8988T (cell line): ENCODE measurements at regions not wholly inside any gene's neighbourhood (a gene's known extent, or its start where the extent isn't known, plus 50 kb on each side); places are given as distances from the start of the nearest gene placed in this dataset.

ENCODE experiments used
- DNase-seq: peaks from one replicate; pipeline ENCODE4 v3.0.0; 2011

DNA sequence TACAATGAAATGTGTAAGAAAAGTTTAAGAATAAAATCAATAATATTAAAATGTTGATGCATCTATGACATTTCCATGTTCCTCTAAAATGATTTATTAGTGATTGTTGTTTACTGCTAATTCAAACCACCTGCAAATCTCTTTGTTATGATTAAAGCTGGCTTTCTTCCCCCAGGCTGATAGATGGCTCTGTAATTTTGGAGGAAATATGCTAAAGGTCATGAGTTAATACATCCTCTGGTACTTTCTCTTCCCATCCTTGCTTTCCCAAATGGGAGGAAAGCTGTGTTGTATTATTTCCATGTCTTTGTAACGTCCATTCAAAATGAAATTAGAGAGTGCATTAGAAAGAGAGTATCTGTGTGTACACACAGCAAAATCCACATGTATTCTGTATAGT is 139.5 kb upstream of the TMCO5A start:
- DNase-seq: no peak

DNA sequence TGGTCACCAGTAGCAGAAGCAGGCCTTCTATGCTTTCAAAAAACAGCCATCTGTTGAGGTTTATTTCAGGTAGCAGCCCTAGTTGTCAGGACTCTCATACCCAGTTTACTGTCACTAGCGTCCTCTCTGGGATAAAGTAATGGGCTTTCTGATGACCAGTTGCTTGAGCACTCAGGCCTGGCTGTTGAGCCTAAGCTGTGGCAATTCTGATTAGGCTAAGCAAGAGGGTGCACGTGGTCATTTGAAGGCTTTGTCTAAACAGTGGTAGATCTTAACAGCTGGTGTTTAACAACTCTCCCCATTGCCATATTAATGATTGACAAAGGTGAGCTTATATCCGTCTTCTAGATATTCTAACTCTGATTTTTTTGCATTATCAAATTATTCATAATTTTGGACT is 132.9 kb upstream of the TMCO5A start:
- no peak for DNase-seq

DNA sequence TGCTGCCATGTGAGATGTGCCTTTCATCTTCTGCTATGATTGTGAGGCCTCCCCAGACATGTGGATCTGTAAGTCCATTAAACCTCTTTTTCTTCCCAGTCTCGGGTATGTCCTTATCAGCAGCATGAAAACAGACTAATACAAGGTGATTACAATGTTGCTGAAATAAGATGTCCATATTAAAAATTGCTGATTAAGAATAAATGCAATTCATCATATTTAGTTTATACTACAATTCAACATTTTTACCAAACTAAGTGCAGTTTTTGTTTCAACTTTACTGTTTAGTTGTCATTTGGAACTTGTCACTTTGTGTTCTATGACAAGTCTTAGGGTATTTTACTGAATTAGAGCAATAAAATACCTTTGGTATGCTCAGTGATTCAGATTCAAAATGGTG is 127.6 kb upstream of the TMCO5A start:
- DNase-seq: no peak

DNA sequence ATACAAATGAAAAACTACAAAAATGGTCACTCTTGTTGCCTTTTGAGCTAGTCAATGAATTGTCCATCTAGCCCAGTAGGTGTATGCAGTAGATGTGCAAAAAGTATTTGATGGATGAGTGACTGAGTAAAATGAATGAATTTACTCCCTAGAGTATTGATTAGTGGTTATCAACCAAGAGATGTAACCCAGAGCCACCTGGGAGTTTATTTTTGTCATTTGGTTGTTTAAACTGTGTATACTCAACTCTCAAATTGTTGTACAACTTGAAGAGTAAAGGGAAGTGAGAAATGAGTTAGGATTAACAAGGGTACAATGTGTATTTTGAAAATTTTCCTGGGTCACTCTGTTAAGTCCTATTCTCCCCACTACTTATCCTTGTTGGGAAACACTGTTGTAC is 124.1 kb upstream of the TMCO5A start:
- no peak for DNase-seq

DNA sequence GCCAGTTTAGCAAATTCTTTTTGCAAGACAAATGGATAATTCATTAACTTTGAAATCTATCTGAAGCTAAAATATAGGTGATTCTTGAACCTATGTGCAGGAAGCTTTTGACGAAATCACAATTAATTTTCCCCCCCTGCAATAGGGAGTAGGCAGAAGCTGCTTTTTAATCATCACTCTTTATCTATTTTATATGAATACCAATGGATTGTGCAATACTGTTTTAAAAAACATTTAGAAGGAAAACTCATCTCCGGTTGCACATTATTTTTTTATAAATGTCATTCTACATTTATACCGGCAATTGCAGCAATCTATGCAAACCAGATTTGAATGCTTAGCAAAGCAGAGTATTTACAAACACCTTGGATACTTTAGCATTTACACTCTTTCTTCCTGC is 121.1 kb upstream of the TMCO5A start:
- DNase-seq: no peak

DNA sequence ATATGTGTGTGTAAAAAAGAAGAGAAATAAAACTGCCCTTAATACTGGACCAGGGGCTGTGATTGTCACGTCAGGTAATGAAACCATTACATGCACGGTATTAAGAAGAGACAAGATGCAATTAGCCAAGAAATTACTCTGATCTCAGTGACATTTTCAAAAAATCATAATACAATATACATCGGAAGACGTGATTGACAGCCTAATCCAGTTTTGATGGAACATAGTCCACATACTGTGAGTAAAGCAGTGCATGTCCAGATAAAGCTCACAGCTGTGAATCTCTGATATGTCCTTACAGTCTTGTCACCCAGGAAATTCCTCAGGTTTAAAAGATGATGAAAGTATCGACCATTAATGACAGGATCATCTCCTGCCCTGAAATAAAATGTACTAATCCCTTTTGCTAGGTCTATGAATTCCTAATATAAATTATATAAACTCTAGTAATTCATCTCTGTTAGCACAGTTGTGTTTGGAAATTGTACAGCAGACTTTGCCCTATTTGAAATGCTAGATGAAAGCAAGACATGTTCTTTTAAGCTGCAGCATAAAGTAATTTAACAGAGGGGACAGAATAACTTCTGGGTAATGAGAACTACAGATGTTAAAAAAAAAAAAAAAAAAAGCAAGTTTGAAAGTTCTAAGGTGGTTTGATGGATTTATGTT is 119.5 kb upstream of the TMCO5A start:
- no peak for DNase-seq

DNA sequence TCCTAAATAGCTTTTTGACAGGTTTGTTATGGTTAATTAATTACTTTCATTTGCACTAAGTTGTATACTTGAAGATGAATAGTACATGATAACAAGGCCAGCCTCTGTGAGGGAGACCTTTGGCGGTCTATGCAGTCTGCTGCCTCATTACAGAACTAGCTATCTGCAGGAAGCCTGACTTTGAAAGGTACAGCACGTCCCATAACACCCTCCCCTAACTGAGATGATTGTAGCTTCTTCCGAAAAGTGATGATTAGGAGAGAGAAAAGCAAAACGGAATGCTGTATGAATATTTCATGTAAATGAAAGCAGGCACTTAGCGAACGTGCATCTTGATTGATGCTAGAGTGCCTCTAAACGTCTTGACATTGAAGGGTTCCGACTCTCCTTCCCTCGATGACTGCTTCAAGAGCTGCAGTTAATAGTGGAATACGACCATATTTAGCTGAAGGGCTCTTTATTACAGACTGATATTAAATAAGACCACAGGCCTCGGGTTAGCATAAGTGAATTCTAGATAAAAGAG is 116.2 kb upstream of the TMCO5A start:
- no peak for DNase-seq

DNA sequence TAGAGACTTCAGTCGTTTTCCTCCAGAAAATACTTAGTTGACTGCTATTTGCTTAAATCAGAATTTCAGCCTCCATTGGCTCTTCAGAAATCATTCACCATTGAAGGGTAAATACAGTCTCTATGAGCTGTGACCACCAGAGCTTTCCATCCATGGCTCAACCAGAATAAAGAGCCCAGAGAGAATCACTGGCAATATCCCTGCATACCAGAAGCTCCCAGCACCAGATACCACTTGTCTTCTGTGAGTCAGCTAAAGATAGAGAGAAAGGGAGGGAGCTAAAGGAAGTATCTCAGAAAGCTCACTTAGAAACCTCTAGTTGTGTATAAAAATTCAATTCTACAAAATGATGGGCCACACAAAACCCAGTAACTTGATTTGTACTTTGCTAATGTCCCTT is 115.2 kb upstream of the TMCO5A start:
- no peak for DNase-seq

DNA sequence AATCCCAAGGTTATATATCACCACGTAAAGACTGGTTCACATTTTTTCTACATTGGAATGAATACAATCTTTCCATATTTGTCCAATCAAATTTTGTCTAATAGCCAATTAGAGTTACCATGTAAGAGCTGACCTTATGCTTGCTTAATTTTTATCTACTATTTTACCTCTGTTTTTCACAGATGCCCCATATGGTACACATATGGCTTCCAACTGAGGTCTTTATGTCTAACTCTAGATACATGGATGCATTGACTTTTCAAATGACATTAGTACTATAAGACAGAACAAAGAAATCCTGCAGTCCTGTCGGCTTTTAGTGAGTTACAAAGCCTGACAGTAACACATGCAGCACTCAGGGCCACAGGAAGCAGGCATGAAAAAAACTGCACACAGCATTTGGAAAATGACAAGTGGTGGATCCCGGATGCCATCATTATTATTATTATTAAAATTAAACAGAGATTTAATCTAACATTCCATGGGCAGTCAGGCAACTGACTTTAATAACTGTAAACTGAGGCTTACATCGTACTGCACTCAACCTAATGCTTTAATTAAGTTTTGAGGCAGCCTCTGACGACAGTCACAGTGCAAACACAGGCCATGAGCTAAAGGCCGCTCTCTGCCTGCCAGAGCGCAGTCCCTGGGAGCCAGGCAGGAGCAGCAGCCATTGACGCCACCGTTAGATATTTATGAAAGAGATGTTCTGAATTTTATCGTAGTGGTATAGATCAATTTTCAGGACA is 113.9 kb upstream of the TMCO5A start:
- DNase-seq: no peak

DNA sequence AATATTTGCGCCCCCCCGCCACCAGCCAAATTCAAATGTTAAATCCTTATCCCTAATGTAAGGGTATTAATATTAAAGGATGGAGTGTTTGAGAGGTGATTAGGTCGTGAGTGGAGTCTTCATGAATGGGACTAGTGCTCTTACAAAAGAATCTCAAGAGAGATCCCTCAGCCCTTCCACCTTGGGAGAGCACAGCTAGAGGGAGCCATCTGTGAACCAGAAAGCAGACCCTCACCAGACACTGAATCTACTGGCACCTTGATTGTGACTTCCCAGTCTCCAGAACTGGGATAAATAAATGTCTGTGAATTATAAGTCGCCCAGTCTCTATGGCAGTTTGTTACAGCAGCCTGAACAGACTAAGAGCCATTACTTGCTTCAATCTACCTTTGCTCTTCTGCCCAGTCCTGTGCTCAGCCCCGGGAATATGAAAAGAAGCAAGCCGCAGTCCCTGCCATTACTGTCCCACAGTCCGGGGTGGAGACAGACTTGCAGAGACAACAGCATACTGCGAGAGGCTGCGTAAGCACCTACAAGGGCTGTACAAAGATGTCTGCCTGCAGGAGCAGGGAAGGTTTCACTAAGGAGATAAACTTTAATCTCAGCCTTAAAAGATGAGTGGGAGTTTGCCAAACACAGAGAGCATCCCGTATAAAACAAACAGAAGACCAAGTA is 110.7 kb upstream of the TMCO5A start:
- no peak for DNase-seq

DNA sequence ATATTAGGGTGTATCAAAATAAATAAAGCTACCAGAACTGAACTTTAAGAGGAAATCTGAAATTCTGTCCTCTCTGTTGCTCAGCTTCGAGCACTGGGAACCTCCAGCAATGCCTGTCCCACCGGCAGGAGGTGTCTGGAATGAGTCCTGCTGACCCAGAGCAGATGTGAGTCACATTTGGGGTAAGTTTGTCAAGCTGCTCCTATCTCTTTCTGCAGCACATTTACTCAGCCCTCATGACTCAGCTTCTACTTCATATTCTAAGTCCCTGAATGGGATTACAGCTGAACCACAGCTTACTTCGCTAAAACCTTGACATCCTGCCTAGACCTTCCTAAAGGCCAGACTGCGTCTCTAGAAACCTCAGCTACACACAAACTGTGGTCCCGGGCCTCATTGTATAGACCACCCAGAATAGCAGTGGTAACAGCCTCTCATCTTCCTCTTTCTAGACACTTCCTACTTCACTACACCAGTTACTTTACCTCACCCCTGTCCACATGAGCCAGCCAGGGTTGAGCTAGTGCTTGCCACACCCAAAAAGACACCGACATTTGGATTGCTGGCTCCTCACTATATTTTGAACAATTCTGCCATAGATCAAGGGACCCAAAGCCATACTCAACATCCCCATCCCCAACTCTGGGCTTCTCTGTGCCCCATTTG is 109.6 kb upstream of the TMCO5A start:
- DNase-seq: peak; percentile 17

DNA sequence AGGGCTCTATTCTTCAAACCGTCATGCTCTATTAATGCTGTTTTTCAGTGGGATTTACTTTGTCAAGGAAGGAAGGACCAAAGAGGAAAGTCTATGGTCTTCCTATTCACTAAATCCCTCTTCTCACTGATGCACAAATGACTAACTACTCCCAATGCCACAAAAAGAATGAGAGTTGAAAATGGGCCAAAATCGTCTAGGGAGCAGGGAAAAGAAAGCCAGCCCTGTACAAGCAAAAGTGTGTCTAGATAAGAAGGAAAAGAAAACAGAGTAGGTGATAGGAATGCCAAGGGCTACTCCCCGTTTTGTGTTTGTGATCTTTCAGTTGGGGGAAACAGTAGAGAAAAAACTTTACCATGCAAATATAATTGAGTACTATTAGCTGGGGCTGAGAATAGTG is 97.2 kb upstream of the TMCO5A start:
- DNase-seq: no peak

DNA sequence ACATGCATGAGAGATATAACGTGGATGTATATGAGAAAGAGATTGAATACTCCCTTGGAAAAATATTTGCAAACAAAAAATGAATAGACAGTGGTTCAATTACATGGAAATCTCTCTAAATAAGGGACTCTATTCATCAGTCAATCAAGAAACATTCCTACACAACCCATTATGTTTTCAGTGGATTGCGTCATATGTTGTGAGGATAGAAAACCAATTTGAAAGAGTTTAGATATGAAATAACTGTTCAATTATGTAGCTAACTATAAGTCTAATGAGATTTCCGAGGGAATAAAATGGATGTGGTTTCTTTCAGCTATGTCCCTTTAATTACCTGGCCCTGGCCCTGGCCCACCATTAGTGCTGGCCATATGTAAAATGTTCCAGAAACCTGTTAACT is 86.7 kb upstream of the TMCO5A start:
- no peak for DNase-seq

DNA sequence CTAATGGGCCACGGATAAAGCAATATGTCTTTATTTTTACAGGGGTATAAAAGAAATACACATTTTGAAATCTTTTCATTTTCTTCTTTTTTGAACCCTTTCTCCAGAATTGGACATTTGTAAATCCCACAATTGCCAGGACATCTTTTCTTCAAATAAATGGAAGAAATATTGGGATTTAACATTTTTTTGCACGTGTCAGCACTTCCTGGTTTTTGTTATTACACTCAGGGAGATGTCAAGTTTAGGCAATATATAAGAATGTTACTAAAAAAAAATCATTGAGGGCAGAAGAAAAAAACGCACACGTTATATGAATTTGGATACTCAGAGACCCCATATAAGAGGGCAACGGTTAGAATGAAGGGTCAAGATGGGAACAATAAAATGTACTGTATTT is 78.3 kb upstream of the TMCO5A start:
- DNase-seq: no peak

DNA sequence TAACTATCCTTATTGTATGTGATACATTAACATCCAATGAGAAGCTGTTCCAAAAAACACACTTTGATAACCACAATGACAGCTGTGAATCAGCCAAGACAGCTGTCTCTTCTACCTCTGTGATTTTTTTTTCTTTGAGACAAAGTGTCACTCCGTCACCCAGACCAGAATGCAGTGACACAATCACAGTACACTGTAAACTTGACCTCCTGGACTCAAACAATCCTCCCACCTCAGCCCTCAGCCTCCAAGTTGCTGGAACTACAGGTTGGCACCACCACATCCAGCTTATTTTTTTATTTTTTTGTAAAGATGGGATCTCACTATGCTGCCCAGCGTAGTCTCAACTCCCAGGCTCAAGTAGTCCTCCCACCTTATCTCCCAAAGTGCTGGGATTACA is 73.5 kb upstream of the TMCO5A start:
- no peak for DNase-seq

DNA sequence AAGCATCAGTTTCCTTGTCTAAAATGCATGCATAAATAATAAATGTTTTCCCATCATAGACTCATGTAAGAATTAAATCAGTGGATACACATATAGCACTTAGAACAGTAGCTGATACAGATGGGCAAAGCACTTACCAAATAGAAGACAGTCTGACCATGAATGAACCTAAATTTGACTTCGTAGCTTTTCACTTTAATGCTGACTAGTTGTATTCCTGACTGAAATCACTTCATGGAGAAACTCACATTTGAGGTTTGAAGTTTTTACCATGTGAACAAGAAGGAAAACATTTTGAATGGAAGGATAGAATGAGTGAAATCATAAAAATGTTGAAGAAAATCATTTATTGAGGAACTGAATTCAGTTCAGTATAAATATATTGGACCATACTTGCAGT is 68.8 kb upstream of the TMCO5A start:
- DNase-seq: no peak

DNA sequence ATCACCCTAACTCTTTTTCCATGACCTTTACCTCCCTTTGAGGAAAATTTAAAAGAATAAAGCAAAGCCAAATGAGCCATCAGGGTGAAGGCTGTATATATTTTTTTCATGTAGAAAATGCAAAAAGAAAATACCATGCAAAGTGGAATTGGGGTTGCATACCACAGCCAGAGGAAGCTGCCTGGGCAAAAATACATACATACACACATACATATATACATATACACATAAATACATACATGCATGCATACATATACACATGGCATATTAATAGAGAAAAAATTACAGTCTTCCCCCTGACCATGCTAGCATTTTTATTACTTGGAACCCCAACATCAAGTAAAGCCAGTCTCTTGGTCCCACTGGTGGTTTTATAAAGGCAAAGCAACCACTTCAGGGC is 63.7 kb upstream of the TMCO5A start:
- DNase-seq: no peak

DNA sequence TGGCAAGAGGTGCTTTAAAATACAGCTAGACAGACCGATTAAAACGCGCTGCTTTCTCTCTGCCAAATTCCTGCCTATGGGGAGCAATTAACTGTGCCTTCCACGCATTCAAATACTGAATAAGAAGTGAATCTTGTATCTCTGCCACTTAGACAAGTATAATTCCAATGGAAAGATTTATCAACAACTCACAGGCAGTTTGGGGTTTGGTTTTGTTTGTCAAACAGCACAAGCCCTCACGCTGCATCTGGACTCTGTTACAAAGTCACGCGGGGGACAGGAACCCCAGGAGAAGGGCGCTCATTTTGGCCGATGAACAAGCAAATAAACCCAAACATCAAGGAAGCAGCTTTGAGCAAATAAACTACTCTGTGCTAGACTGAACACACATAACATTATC is 61.8 kb upstream of the TMCO5A start:
- no peak for DNase-seq

DNA sequence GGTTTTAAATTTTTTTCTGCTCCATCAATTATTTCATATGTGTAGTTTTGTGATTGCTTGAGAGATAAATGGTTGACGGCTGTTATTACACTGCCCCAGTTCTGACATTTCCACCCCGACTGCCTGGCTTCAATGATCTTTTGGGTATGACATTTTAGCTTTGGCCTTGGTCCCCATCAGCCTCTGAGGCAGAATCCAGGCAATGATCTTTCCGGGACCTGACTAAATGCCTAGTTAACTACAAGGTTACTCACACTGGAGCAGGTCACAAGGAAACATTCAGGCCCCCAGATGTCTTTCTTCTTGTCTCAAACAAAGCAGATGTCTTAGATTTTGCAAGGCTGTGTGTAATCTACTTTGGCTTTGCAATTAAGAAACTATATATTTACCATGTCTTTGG is 61.1 kb upstream of the TMCO5A start:
- DNase-seq: no peak

DNA sequence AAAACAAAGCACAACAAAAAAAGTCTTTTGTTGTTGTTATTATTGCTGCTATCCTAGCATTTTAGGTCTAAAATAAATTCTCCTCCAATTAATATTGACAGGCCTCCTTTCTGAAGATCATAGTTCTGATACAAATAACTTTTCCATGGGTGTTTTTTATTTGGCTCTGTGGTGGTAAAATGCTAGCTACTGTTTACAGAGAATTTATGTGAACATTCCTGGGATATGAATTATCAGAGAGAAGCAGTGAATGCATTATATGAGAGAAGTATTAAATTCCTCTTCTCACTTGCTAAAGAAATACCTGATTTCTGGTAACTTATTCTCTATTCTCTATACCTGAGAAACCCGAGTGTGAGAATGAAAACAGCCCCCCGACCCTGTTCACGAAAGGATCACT is 57.5 kb upstream of the TMCO5A start:
- DNase-seq: no peak

DNA sequence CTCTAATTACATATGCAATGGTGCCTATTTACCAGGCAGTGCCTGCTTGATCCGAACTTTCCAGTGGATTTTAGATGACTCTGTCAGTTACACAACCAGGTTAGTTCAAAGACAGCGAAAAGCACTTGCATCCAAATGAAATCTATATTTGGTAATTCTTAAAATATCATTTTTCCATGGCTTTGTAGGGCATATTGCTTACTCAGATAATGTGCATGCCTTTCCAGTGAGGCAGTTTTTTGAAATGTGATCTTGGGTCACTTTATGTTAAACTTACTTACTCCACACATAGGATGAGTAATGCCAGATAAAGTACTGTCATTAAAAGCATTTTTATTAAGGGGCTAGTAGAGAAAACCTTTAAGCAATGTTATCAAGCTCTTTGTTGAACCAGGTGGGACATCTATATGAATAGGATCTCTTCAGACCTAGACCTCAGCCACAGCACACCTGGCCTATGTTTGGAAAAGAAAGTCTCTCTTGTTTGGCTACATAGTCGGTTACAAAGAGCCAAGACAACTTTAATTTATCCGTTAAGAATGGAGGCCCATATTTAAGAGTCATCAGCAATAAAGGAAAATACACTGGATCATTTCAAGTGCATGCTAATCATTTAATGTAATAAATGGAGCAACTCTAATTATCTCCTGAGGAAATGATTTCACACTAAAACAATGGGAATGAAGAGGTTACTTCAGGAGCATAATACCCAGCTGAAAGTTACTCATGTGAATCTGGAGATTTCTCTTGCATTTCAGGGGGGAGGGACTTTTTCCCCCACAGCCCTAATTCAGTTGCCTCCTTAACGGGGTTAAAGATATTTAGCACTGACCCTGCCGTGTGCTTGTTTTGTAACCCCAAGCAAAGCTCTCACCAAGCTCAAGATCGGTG is 56.3 kb upstream of the TMCO5A start:
- DNase-seq: no peak

DNA sequence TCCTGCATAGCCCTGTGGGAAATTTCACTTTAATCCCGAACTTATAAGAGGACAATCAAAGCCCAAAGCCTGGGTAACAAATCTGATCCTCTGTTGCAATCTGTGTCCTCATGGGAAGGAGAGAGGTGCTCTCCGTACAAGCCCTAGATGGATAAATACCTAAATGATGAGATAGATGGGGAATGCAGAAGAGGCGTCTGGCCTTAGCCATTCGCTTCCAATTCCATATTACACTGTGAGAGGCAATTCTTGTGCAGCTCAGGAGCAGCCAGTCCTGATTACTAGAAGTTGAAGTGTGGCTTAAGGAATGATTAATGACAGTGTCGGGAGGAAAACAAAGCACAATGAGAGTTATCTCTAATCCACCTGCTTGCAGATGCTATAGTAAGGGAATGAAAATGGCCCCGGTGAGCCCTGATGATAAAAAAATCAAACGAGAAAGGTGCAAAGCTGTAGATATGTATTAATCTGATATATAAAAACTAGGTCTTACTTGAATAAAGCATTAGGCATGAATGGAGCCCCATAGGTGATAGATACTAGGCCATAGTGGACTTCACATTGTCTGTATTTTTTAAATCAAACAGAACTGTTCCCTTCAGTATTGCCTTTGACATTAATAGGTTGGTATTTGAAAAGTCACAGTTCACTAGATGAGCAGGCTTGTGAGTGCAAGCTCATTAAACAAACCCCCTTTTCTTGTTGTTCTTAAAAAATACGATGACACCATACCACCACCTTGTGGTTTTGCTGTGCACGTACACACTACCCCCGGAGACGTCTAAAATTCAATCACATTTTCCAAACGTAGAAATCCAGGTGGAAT is 54.2 kb upstream of the TMCO5A start:
- DNase-seq: no peak
